Activated naive CD4-positive, alpha-beta T cell (primary cell): ENCODE measurements at regions not wholly inside any gene's neighbourhood (a gene's known extent, or its start where the extent isn't known, plus 50 kb on each side); places are given as distances from the start of the nearest gene placed in this dataset.

Experiments
- DNase-seq, 4 experiments: peaks; one replicate each; lab custom pipeline; 2025; lab: John Stamatoyannopoulos, UW

GRCh38 chr9:1201901-1202300 lies 151.7 kb downstream of the DMRT2 start:
- DNase-seq = no peak

GRCh38 chr9:1202512-1203280 lies 152.5 kb downstream of the DMRT2 start:
- no peak for DNase-seq

DNA sequence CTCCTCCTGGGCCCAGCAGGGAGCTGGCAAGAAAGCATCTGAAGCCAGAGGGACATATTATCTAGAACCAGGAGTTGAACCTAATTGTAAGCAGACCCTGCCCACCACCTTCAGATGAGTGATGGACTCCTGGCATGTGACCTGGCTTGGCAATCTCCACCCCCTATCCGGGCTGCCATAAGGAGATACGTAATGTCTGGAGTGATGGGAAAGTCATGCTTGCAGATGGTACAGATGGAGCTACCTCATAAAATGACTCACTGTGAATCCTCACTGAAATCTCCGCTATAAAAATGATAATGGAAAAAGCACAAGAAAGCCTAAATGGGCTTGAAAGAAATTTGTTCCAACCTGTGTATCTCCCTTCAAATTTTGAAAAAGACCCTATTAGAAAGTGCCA lies 157.5 kb downstream of the DMRT2 start:
- DNase-seq = no peak

GRCh38 chr9:1208157-1208556 lies 158.0 kb downstream of the DMRT2 start:
- DNase-seq = no peak

GRCh38 chr9:1210954-1211353 lies 160.8 kb downstream of the DMRT2 start:
- DNase-seq = no peak

GRCh38 chr9:1216532-1216931 lies 166.4 kb downstream of the DMRT2 start:
- no peak for DNase-seq

DNA sequence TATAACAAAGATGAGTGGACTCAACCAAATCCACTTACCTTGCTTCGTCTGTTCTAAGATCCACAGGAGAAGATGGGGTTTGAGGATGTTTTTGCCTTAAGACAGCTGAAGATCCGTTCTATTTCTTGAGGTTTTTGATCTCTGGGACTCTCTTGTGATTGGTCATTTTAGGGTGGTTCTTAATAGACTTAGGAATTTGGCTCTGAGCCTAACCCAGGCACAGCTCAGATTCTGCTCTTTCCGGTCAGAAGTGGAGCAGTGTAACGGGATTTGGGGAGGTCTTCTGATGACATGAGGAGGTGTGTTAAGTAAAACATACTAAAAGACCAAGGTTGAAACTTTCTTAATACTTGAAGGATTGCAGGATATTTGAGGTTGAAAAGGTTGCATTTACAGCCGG lies 166.9 kb downstream of the DMRT2 start:
- DNase-seq = no peak

DNA sequence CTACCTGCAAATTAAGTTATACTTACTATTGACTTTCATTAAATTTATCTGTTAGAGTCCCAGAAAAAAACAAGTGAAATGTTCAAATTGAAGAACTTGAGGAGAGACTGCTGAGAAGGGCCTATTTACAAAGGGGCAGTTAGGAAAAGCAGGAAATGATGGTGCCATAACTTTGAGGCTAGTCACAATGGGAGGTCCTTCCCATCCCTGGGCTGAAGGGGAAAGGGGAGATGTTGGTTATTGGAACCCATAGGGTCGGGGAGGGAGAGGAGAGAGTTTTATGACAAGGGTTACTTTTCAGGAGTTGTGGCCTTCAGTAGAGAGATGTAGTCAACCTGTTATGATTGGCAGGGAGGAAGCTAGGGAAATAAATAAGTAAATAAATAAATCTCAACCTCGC lies 169.1 kb downstream of the DMRT2 start:
- DNase-seq = no peak

DNA sequence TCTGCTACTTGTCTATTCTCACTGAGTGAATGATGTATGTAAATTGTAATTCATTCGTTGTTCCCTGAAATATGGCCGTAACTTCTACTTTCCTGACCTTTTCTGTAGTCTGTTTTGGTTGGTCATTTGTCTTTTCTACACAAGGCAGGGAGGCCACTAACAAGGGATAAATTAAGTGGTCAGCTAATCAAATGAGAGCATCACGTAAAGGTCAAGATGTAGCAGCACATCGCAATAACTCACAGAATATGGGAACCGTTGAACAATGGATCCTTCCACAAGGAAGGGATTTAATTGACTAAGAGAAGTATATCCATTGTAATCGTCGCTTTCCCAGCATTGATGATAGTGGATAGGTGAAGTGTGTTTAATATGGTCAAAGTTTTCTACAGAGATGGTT lies 171.1 kb downstream of the DMRT2 start:
- no peak for DNase-seq

GRCh38 chr9:1222511-1222910 lies 172.4 kb downstream of the DMRT2 start:
- no peak for DNase-seq

- DNase-seq = no peak
These were observed 182.1 kb downstream of the DMRT2 start for GRCh38 chr9:1231998-1232919.

DNA sequence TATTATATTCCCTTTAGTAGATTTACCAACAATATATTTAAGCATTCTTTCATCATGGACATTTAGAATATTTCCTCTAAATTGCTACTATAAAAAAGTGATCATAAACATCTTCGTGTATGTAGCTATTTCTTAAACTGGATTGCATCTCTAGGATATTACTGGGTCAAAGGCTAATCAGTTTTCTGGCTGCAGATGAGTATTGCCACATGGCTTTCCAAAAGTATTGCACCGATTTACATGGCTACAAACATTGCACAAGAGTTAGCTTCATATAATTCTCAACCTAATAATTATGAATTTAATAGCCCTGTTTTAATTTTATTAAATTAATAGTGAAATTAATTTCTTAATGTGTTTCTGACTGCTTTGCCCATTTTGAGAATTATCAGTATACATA lies 183.4 kb downstream of the DMRT2 start:
- no peak for DNase-seq

- DNase-seq = no peak
These were observed 185.5 kb downstream of the DMRT2 start for GRCh38 chr9:1235650-1236049.

- no peak for DNase-seq
These were observed 185.9 kb downstream of the DMRT2 start for GRCh38 chr9:1236061-1236460.

GRCh38 chr9:1238407-1238806 lies 188.2 kb downstream of the DMRT2 start:
- no peak for DNase-seq

DNA sequence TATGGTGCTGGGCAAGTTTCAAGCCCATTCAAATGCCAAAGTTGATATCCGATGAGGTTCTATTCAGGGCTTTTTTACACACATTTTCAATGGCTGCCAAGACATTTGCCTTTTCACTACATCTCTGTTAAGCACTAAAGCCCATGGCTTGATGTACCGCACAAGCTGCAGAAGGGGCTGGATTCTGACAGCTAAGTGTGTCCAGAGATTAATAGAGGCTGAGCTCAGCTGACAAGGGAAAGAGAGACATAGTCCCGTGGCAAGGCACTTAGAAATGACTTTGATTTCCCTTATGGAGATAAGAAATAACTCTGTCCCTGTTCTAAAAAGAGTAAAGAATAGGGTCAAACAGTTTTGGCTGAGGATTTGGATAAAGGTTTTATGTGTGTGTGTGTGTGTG lies 198.6 kb downstream of the DMRT2 start:
- no peak for DNase-seq

- DNase-seq = no peak
These were observed 203.2 kb downstream of the DMRT2 start for GRCh38 chr9:1253064-1253979.

DNA sequence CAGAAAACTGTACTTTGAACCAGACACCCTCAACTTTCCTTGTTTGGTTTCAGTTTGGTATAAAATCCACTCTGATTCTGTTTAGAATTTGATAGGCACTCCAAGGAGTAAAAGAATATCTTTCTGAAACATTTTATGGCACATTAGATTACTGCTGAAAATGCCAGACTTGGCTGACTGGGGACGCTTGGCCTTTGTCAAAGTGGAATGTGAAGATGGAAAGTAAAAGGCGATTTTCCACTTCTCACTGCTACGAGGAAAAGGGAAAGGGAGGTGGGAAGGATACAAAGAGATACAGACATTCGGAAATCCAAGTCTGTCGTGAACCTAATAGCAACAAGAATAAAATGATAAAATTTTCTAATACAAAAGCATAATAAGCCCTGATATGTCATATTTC lies 203.9 kb downstream of the DMRT2 start:
- DNase-seq = no peak

- no peak for DNase-seq
These were observed 206.0 kb downstream of the DMRT2 start for GRCh38 chr9:1256178-1256577.

- no peak for DNase-seq
These were observed 211.1 kb downstream of the DMRT2 start for GRCh38 chr9:1261266-1261665.

GRCh38 chr9:1261879-1262766 lies 212.0 kb downstream of the DMRT2 start:
- DNase-seq = no peak
